ENCODE measurements at regions not wholly inside any gene's neighbourhood (a gene's known extent, or its start where the extent isn't known, plus 50 kb on each side); places are given as distances from the start of the nearest gene placed in this dataset.

- no peak for TF ChIP-seq POLR2AphosphoS5 (IDR thresholded peaks at IDR 0.05)
- TF ChIP-seq, protein P1, sequence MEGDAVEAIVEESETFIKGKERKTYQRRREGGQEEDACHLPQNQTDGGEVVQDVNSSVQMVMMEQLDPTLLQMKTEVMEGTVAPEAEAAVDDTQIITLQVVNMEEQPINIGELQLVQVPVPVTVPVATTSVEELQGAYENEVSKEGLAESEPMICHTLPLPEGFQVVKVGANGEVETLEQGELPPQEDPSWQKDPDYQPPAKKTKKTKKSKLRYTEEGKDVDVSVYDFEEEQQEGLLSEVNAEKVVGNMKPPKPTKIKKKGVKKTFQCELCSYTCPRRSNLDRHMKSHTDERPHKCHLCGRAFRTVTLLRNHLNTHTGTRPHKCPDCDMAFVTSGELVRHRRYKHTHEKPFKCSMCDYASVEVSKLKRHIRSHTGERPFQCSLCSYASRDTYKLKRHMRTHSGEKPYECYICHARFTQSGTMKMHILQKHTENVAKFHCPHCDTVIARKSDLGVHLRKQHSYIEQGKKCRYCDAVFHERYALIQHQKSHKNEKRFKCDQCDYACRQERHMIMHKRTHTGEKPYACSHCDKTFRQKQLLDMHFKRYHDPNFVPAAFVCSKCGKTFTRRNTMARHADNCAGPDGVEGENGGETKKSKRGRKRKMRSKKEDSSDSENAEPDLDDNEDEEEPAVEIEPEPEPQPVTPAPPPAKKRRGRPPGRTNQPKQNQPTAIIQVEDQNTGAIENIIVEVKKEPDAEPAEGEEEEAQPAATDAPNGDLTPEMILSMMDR (IDR thresholded peaks at IDR 0.05), result no peak
Measured at GRCh38 chr15:69631978-69632377, 179.4 kb downstream of the RPLP1 start.
